Spleen (tissue), 7 donors: ENCODE measurements at regions not wholly inside any gene's neighbourhood (a gene's known extent, or its start where the extent isn't known, plus 50 kb on each side); places are given as distances from the start of the nearest gene placed in this dataset.

Experiments
- POLR2A ChIP-seq, 3 donors: fragments of 450-650 bp; IDR thresholded peaks; one replicate each; pipeline ENCODE4 v1.5.1; 2017; ENCODE audit warnings: antibody characterized with exemption in 3 of 3, mild to moderate bottlenecking in 1 of 3
- TF ChIP-seq, protein P1 (sequence below), 11 experiments: fragments of 200-600 bp in 7 of 11; fragments of 450-650 bp in 4 of 11; sonication (generic) in 4 of 11; IDR thresholded peaks in 8 of 11; conservative IDR thresholded peaks in 3 of 11; 1 replicate in 7 of 11; 2 replicates in 4 of 11; pipeline versions ENCODE4 v1.4.0 to v1.8.0; 2016 to 2021; ENCODE audit warnings: antibody characterized with exemption in 11 of 11, inconsistent platforms in 4 of 11, mild to moderate bottlenecking in 1 of 11
- donor health status: DM: no; HTN: no; CAD: no; lungs with moderate emphysema.
- donor health status: DM: no; HTN: no; CAD: no.
- donor health status: DM: no; HTN: no; CAD: no.

- TF ChIP-seq, protein P1, sequence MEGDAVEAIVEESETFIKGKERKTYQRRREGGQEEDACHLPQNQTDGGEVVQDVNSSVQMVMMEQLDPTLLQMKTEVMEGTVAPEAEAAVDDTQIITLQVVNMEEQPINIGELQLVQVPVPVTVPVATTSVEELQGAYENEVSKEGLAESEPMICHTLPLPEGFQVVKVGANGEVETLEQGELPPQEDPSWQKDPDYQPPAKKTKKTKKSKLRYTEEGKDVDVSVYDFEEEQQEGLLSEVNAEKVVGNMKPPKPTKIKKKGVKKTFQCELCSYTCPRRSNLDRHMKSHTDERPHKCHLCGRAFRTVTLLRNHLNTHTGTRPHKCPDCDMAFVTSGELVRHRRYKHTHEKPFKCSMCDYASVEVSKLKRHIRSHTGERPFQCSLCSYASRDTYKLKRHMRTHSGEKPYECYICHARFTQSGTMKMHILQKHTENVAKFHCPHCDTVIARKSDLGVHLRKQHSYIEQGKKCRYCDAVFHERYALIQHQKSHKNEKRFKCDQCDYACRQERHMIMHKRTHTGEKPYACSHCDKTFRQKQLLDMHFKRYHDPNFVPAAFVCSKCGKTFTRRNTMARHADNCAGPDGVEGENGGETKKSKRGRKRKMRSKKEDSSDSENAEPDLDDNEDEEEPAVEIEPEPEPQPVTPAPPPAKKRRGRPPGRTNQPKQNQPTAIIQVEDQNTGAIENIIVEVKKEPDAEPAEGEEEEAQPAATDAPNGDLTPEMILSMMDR (IDR thresholded peaks at IDR 0.05 in 8 of 11, conservative IDR thresholded peaks at IDR 0.05 in 3 of 11), result peak in 1 of 11 experiments; percentile 21
- no peak for TF ChIP-seq POLR2A (IDR thresholded peaks at IDR 0.05)
Observed at GRCh38 chr12:115166698-115167315, 482.8 kb upstream of the TBX3 start.
